GM21423 (cell line): ENCODE measurements at regions not wholly inside any gene's neighbourhood (a gene's known extent, or its start where the extent isn't known, plus 50 kb on each side); places are given as distances from the start of the nearest gene placed in this dataset.
"Not testable (repeated sequence)": the region's sequence is repeated elsewhere in the genome, so short reads cannot be mapped to it uniquely, and the experiment has no call there.

Experiments
- ATAC-seq: cut with Tn5 transposase; IDR thresholded peaks from one replicate; pipeline ENCODE4 v1.9.1; 2021; ENCODE audit warnings: mild to moderate bottlenecking, moderate library complexity; ENCODE audit not compliant: unreplicated experiment

- ATAC-seq = no peak
These were observed 376.1 kb downstream of the DLEU7 start for GRCh38 chr13:50467156-50468110.

- ATAC-seq = no peak
These were observed 374.4 kb downstream of the DLEU7 start for GRCh38 chr13:50468849-50469669.

- not testable (repeated sequence) for ATAC-seq
These were observed 370.4 kb downstream of the DLEU7 start for GRCh38 chr13:50473050-50473449.

- ATAC-seq = no peak
These were observed 369.3 kb downstream of the DLEU7 start for GRCh38 chr13:50474088-50474662.

GRCh38 chr13:50476577-50477285 is 366.8 kb downstream of the DLEU7 start:
- no peak for ATAC-seq

- ATAC-seq = no peak
These were observed 361.6 kb downstream of the DLEU7 start for GRCh38 chr13:50481936-50482335.

- no peak for ATAC-seq
These were observed 360.1 kb downstream of the DLEU7 start for GRCh38 chr13:50483416-50483815.

- ATAC-seq = no peak
These were observed 358.9 kb downstream of the DLEU7 start for GRCh38 chr13:50484472-50485113.

- no peak for ATAC-seq
These were observed 357.2 kb downstream of the DLEU7 start for GRCh38 chr13:50485979-50486935.

- ATAC-seq = no peak
These were observed 349.8 kb downstream of the DLEU7 start for GRCh38 chr13:50493683-50494082.

GRCh38 chr13:50494138-50494537 is 349.4 kb downstream of the DLEU7 start:
- no peak for ATAC-seq

- not testable (repeated sequence) for ATAC-seq
These were observed 340.3 kb downstream of the DLEU7 start for GRCh38 chr13:50503212-50503611.

- no peak for ATAC-seq
These were observed 334.3 kb downstream of the DLEU7 start for GRCh38 chr13:50509167-50509566.

- ATAC-seq = no peak
These were observed 333.6 kb downstream of the DLEU7 start for GRCh38 chr13:50509771-50510441.

GRCh38 chr13:50510885-50511545 is 332.5 kb downstream of the DLEU7 start:
- not testable (repeated sequence) for ATAC-seq

GRCh38 chr13:50511877-50512341 is 331.6 kb downstream of the DLEU7 start:
- peak; percentile 48 for ATAC-seq

- ATAC-seq = peak; percentile 80
These were observed 330.8 kb downstream of the DLEU7 start for GRCh38 chr13:50512474-50513299.
